ENCODE measurements at regions not wholly inside any gene's neighbourhood (a gene's known extent, or its start where the extent isn't known, plus 50 kb on each side); places are given as distances from the start of the nearest gene placed in this dataset.
"Not testable (repeated sequence)": the region's sequence is repeated elsewhere in the genome, so short reads cannot be mapped to it uniquely, and the experiment has no call there.

- Histone ChIP-seq H3K4me3 (ENCODE audit: insufficient read length, low read depth) (no peak overlapping the region), H3K27me3 (ENCODE audit: insufficient read depth, insufficient read length) (no peaks in the 10 kb centered on the region), H3K9ac (ENCODE audit: insufficient read length, low read depth) (no peak overlapping the region), H3K36me3 (ENCODE audit: insufficient read depth, insufficient read length, low read length) (no peaks in the 10 kb centered on the region), H3K4me1 (ENCODE audit: insufficient read depth, insufficient read length) (no peaks in the 10 kb centered on the region), H3K9me3 (ENCODE audit: insufficient read depth, low read length) (no peaks in the 10 kb centered on the region; the same call in 1 of the 2 replicates)
- TF ChIP-seq YY1 (IDR thresholded peaks at IDR 0.05; ENCODE audit: insufficient read depth, insufficient read length) (no peak), SUZ12 (IDR thresholded peaks at IDR 0.05; ENCODE audit: extremely low read depth, insufficient read depth, insufficient read length) (no peak)
- no peak for DNase-seq (ENCODE audit: low read depth, low spot score)
These were observed 271.0 kb downstream of the MTERF1 start for GRCh38 chr7:91609525-91609924.

- Histone ChIP-seq H3K36me3 (ENCODE audit: insufficient read depth, insufficient read length, low read length) (no peaks in the 10 kb centered on the region), H3K9me3 (ENCODE audit: insufficient read depth, low read length) (no peaks in the 10 kb centered on the region; the same call in 1 of the 2 replicates), H3K4me3 (ENCODE audit: insufficient read length, low read depth) (no peak overlapping the region), H3K9ac (ENCODE audit: insufficient read length, low read depth) (no peak overlapping the region), H3K27me3 (ENCODE audit: insufficient read depth, insufficient read length) (no peaks in the 10 kb centered on the region), H3K4me1 (ENCODE audit: insufficient read depth, insufficient read length) (no peaks in the 10 kb centered on the region)
- TF ChIP-seq ZNF274 (IDR thresholded peaks at IDR 0.05; ENCODE audit: low read depth, low read length), result no peak
- TF ChIP-seq SUZ12 (IDR thresholded peaks at IDR 0.05; ENCODE audit: extremely low read depth, insufficient read depth, insufficient read length), result no peak
- TF ChIP-seq YY1 (IDR thresholded peaks at IDR 0.05; ENCODE audit: insufficient read depth, insufficient read length), result no peak
- no peak for DNase-seq (ENCODE audit: low read depth, low spot score)
These were observed 266.1 kb downstream of the MTERF1 start for GRCh38 chr7:91614431-91614830.

DNA sequence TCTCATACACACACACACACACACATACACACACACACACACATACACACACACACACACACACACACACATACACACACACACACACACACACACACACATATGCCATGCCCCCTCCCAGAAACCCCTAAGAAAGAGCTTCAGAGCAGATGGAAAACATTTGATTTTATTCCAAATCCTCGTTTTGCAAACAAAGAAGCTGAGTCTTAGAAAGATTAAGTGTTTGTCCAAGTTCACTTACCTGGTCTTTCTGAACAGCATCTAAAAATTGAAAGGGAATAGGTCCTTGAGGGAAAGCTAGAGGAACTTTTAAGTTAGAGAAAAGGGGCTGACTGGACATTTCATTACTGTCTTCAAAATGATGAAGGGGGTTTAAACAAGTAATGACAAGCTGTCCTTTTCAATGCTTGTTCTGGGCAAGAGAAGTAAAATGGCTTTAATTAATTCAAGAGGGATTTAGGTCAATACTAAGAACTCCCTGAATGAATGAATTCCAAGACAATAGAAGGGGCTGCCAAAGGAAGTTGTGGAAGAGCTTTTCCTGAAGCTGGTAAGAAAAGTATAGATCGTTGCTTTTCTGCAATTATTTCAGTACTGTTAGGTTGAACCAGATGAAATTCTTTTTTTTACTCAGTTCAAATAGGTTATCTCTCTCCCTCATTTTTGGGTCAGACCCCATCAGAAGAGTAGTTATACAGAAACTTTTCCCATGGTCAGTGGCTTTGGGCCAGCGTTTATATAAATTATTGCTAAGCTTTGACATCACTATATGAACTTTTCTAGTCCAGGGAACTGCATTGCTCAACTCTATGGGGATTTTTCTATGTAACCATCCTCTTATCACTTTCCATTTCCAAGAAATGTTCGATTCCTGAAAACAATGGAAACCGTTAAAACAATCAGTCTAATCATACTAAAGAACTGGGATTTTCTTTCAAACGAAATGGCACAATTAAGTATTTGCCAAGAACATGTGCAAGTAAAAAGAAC is 261.4 kb downstream of the MTERF1 start:
- no peaks in the 10 kb centered on the region for H3K27me3 ChIP-seq (ENCODE audit: insufficient read depth, insufficient read length)
- no peaks in the 10 kb centered on the region for H3K4me1 ChIP-seq (ENCODE audit: insufficient read depth, insufficient read length)
- DNase-seq (ENCODE audit: low read depth, low spot score), result no peak
- no peaks in the 10 kb centered on the region for H3K9me3 ChIP-seq (ENCODE audit: insufficient read depth, low read length)
- no peak overlapping the region for H3K9ac ChIP-seq (ENCODE audit: insufficient read length, low read depth)
- no peak overlapping the region for H3K4me3 ChIP-seq (ENCODE audit: insufficient read length, low read depth)
- H3K36me3 ChIP-seq (ENCODE audit: insufficient read depth, insufficient read length, low read length), result no peaks in the 10 kb centered on the region
- TF ChIP-seq YY1 (IDR thresholded peaks at IDR 0.05; ENCODE audit: insufficient read depth, insufficient read length) (no peak), ZNF274 (IDR thresholded peaks at IDR 0.05; ENCODE audit: low read depth, low read length) (no peak)

DNA sequence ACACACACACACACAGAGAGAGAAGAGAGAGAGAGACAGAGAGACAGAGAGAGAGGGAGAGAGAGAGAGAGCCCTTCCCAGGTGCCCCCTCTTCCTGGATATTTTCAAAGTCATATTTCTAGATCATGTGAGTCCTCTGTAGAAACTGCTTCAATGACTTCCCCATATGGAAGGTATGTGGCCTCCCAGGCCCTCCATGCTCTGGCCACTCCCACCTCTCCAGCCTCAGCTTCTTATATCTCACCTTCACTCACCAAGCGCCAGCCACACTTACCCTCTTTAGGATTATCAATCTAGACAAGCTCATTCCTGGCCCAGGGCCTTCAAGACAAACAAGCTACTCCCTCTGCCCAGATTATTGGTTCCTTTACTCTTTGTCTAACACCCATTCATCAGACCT is 259.7 kb downstream of the MTERF1 start:
- TF ChIP-seq SUZ12 (IDR thresholded peaks at IDR 0.05; ENCODE audit: extremely low read depth, insufficient read depth, insufficient read length), result no peak
- no peak for TF ChIP-seq YY1 (IDR thresholded peaks at IDR 0.05; ENCODE audit: insufficient read depth, insufficient read length)
- TF ChIP-seq ZNF274 (IDR thresholded peaks at IDR 0.05; ENCODE audit: low read depth, low read length), result no peak
- Histone ChIP-seq H3K4me1 (ENCODE audit: insufficient read depth, insufficient read length) (no peaks in the 10 kb centered on the region), H3K9ac (ENCODE audit: insufficient read length, low read depth) (no peak overlapping the region), H3K9me3 (ENCODE audit: insufficient read depth, low read length) (no peaks in the 10 kb centered on the region), H3K36me3 (ENCODE audit: insufficient read depth, insufficient read length, low read length) (no peaks in the 10 kb centered on the region), H3K27me3 (ENCODE audit: insufficient read depth, insufficient read length) (no peaks in the 10 kb centered on the region), H3K4me3 (ENCODE audit: insufficient read length, low read depth) (no peak overlapping the region)
- no peak for DNase-seq (ENCODE audit: low read depth, low spot score)

DNA sequence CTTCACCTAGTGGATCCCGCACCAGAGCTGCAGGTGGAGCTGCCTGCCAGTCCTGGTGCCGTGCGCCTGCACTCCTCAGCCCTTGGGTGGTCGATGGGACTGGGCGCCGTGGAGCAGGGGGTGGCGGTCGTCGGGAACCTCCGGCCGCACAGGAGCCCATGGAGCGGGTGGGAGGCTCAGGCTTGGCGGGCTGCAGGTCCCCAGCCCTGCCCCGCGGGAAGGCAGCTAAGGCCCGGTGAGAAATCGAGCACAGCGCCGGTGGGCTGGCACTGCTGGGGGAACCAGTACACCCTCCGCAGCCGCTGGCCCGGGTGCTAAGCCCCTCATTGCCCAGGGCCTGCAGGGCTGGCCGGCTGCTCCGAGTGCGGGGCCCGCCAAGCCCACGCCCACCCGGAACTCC is 253.2 kb downstream of the MTERF1 start:
- not testable (repeated sequence) for H3K9ac ChIP-seq (ENCODE audit: insufficient read length, low read depth); H3K27me3 ChIP-seq (ENCODE audit: insufficient read depth, insufficient read length); H3K4me1 ChIP-seq (ENCODE audit: insufficient read depth, insufficient read length); H3K4me3 ChIP-seq (ENCODE audit: insufficient read length, low read depth); DNase-seq (ENCODE audit: low read depth, low spot score); H3K9me3 ChIP-seq (ENCODE audit: insufficient read depth, low read length); H3K36me3 ChIP-seq (ENCODE audit: insufficient read depth, insufficient read length, low read length)

DNA sequence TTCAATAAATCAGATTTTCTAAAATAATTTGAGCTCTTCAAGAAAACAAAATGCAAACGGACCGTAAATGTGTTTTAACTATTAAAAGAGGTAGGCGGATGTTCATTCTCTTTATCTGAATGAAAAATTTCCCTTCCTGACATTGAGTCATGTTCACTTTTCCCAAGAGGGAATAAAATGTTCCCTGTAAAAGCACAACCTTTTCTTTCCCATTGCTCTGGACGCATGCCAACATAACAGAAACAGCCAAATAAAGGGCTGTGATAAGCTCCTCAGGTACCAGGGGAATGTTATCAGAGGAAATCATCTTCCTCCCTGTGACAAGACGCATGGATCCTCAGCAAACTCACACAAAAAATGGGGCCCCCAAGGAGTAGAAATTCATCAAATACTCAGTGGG is 251.8 kb downstream of the MTERF1 start:
- TF ChIP-seq YY1 (IDR thresholded peaks at IDR 0.05; ENCODE audit: insufficient read depth, insufficient read length) (no peak), SUZ12 (IDR thresholded peaks at IDR 0.05; ENCODE audit: extremely low read depth, insufficient read depth, insufficient read length) (no peak), ZNF274 (IDR thresholded peaks at IDR 0.05; ENCODE audit: low read depth, low read length) (no peak)
- DNase-seq (ENCODE audit: low read depth, low spot score), result no peak
- no peaks in the 10 kb centered on the region for H3K4me1 ChIP-seq (ENCODE audit: insufficient read depth, insufficient read length)

DNA sequence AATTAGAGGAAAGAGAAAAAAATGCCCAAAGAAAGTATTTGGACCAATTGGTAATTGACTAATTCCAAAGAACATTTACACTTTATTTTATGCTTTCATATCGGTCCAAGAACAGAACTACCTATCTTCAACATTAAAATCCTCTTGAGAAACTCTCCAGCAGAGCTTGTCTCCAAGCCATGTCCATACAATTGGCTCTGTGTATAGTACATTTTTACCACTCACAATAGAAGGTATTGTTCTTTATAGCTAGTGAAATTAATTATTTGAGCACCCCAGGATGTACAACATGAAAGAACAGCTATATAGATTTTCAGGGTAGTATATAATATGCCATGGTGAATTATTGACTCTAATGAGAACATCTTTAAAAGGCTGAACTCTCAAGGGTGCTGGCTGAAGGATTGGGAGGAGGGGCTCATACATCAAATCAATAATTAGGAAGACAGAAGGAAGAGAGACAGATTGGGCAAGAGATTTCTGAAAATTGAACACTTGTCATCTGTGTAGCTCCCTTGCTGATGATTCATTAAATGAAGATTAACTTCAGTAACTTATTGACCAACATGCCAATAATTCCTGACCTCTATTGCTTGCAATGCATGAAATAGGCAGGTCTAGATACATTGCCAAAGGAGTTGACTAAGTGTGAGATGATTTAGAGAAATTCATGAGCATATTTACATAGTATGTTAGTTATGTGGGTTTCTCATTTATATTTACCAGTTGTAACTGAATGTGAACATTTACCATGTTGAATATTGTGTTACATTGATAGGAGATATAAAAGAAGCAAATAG is 249.7 kb downstream of the MTERF1 start:
- Histone ChIP-seq H3K36me3 (ENCODE audit: insufficient read depth, insufficient read length, low read length) (no peaks in the 10 kb centered on the region), H3K27me3 (ENCODE audit: insufficient read depth, insufficient read length) (no peaks in the 10 kb centered on the region), H3K9ac (ENCODE audit: insufficient read length, low read depth) (no peak overlapping the region), H3K4me3 (ENCODE audit: insufficient read length, low read depth) (no peak overlapping the region), H3K9me3 (ENCODE audit: insufficient read depth, low read length) (no peaks in the 10 kb centered on the region; the same call in 1 of the 2 replicates), H3K4me1 (ENCODE audit: insufficient read depth, insufficient read length) (no peaks in the 10 kb centered on the region)
- no peak for TF ChIP-seq ZNF274 (IDR thresholded peaks at IDR 0.05; ENCODE audit: low read depth, low read length)
- no peak for DNase-seq (ENCODE audit: low read depth, low spot score)

More for the DNA sequence above, 251.8 kb downstream of the MTERF1 start:
- Histone ChIP-seq H3K27me3 (ENCODE audit: insufficient read depth, insufficient read length) (no peaks in the 10 kb centered on the region), H3K36me3 (ENCODE audit: insufficient read depth, insufficient read length, low read length) (no peaks in the 10 kb centered on the region), H3K9me3 (ENCODE audit: insufficient read depth, low read length) (no peaks in the 10 kb centered on the region; the same call in 1 of the 2 replicates), H3K4me3 (ENCODE audit: insufficient read length, low read depth) (no peak overlapping the region), H3K9ac (ENCODE audit: insufficient read length, low read depth) (no peak overlapping the region)
